Fibroblast of lung (primary cell): ENCODE measurements at regions not wholly inside any gene's neighbourhood (a gene's known extent, or its start where the extent isn't known, plus 50 kb on each side); places are given as distances from the start of the nearest gene placed in this dataset.
"Not testable (repeated sequence)": the region's sequence is repeated elsewhere in the genome, so short reads cannot be mapped to it uniquely, and the experiment has no call there.

Experiments
- DNase-seq, 2 donors: peaks; one replicate each; pipeline versions ENCODE4 v3.0.0 to v3.0.0-alpha.2; 2010; ENCODE audit warnings: low read depth in 2 of 2
- H2AFZ ChIP-seq: 2 replicates; pipeline ENCODE4 v1.5.1; 2012; ENCODE audit warnings: low read length, control low read depth, inconsistent platforms
- H3K27ac ChIP-seq: 2 replicates; pipeline ENCODE4 v1.5.1; 2011; ENCODE audit warnings: low read length, control low read depth; ENCODE audit not compliant: insufficient read depth
- H3K27me3 ChIP-seq: 2 replicates; pipeline ENCODE4 v1.5.1; 2011; ENCODE audit warnings: mild to moderate bottlenecking, low read length; ENCODE audit not compliant: control insufficient read depth, insufficient read depth
- H3K36me3 ChIP-seq: 2 replicates; pipeline ENCODE4 v1.5.1; 2011; ENCODE audit warnings: low read length; ENCODE audit not compliant: control insufficient read depth, insufficient read depth
- H3K4me1 ChIP-seq: 2 replicates; pipeline ENCODE4 v1.5.1; 2011; ENCODE audit warnings: low read length; ENCODE audit not compliant: control insufficient read depth, insufficient read depth; ENCODE audit errors: extremely low read depth
- H3K4me2 ChIP-seq: 2 replicates; pipeline ENCODE4 v1.5.1; 2011; ENCODE audit warnings: low read length, control low read depth; ENCODE audit not compliant: insufficient read depth; ENCODE audit errors: extremely low read depth
- H3K4me3 ChIP-seq, 4 experiments: fragments of 200-600 bp in 1 of 4; sonication (generic) in 1 of 4; replicated peaks in 1 of 4; 2 replicates each; pipeline ENCODE4 v1.5.1; 2011 to 2016; ENCODE audit warnings: low read length in 4 of 4, low read depth in 3 of 4, mild to moderate bottlenecking in 3 of 4, control low read depth in 2 of 4, inconsistent platforms in 1 of 4, mixed read lengths in 1 of 4; ENCODE audit not compliant: insufficient read depth in 1 of 4; ENCODE audit errors: control extremely low read depth in 1 of 4
- H3K79me2 ChIP-seq: 2 replicates; pipeline ENCODE4 v1.5.1; 2012; ENCODE audit warnings: mild to moderate bottlenecking, low read length, inconsistent platforms; ENCODE audit not compliant: control insufficient read depth, insufficient read depth
- H3K9ac ChIP-seq: 2 replicates; pipeline ENCODE4 v1.5.1; 2011; ENCODE audit warnings: mild to moderate bottlenecking, low read length, control low read depth; ENCODE audit not compliant: insufficient read depth
- H3K9me3 ChIP-seq: 2 replicates; pipeline ENCODE4 v1.5.1; 2012; ENCODE audit warnings: low read depth, low read length; ENCODE audit not compliant: control insufficient read depth, insufficient read depth
- H4K20me1 ChIP-seq: 2 replicates; pipeline ENCODE4 v1.5.1; 2011; ENCODE audit warnings: low read length; ENCODE audit not compliant: control insufficient read depth, insufficient read depth; ENCODE audit errors: extremely low read depth
- EZH2 ChIP-seq: IDR thresholded peaks from 2 replicates; pipeline ENCODE4 v1.5.1; 2012; ENCODE audit warnings: low read length, control low read depth, mild to moderate bottlenecking; ENCODE audit errors: missing control alignments
- TF ChIP-seq, protein P1 (sequence below), 2 donors: IDR thresholded peaks in 1 of 2; conservative IDR thresholded peaks in 1 of 2; 1 replicate in 1 of 2; 2 replicates in 1 of 2; pipeline ENCODE4 v1.5.1; 2011 to 2012; ENCODE audit warnings: low read length in 2 of 2, control low read depth in 1 of 2, inconsistent platforms in 1 of 2, low read depth in 1 of 2, mild to moderate bottlenecking in 1 of 2

GRCh38 chr3:18208856-18209255 lies 216.3 kb downstream of the SATB1 start:
- Histone ChIP-seq H3K27me3 (no peaks in the 10 kb centered on the region), H3K79me2 (no peaks in the 10 kb centered on the region), H3K4me2 (no peak overlapping the region), H4K20me1 (no peaks in the 10 kb centered on the region), H2AFZ (no peak overlapping the region), H3K9ac (no peak overlapping the region), H3K4me3 (no peak overlapping the region), H3K9me3 (no peaks in the 10 kb centered on the region), H3K27ac (no peak overlapping the region), H3K4me1 (no peaks in the 10 kb centered on the region), H3K36me3 (no peaks in the 10 kb centered on the region)
- TF ChIP-seq EZH2: no peak
- TF ChIP-seq, protein P1, sequence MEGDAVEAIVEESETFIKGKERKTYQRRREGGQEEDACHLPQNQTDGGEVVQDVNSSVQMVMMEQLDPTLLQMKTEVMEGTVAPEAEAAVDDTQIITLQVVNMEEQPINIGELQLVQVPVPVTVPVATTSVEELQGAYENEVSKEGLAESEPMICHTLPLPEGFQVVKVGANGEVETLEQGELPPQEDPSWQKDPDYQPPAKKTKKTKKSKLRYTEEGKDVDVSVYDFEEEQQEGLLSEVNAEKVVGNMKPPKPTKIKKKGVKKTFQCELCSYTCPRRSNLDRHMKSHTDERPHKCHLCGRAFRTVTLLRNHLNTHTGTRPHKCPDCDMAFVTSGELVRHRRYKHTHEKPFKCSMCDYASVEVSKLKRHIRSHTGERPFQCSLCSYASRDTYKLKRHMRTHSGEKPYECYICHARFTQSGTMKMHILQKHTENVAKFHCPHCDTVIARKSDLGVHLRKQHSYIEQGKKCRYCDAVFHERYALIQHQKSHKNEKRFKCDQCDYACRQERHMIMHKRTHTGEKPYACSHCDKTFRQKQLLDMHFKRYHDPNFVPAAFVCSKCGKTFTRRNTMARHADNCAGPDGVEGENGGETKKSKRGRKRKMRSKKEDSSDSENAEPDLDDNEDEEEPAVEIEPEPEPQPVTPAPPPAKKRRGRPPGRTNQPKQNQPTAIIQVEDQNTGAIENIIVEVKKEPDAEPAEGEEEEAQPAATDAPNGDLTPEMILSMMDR (conservative IDR thresholded peaks at IDR 0.05 in 1 of 2, IDR thresholded peaks at IDR 0.05 in 1 of 2; ENCODE audit: low read depth in 1 of 2, low read length in 2 of 2): no peak
- no peak for DNase-seq

- H3K4me2 ChIP-seq: no peak overlapping the region
- no peaks in the 10 kb centered on the region for H3K79me2 ChIP-seq
- no peaks in the 10 kb centered on the region for H3K4me1 ChIP-seq
- H3K36me3 ChIP-seq: no peaks in the 10 kb centered on the region
- no peak for DNase-seq
- H3K4me3 ChIP-seq: no peak overlapping the region
- H3K27me3 ChIP-seq: no peaks in the 10 kb centered on the region
- no peak overlapping the region for H3K27ac ChIP-seq
- TF ChIP-seq, protein P1 (conservative IDR thresholded peaks at IDR 0.05 in 1 of 2, IDR thresholded peaks at IDR 0.05 in 1 of 2; ENCODE audit: low read depth in 1 of 2, low read length in 2 of 2): no peak
- no peak for TF ChIP-seq EZH2
- no peaks in the 10 kb centered on the region for H3K9me3 ChIP-seq
- H4K20me1 ChIP-seq: no peaks in the 10 kb centered on the region
- H3K9ac ChIP-seq: no peak overlapping the region
- no peak overlapping the region for H2AFZ ChIP-seq
Observed at GRCh38 chr3:18208091-18208490, 217.0 kb downstream of the SATB1 start.

GRCh38 chr3:18207226-18207625 lies 217.9 kb downstream of the SATB1 start:
- no peak overlapping the region for H3K9ac ChIP-seq
- no peaks in the 10 kb centered on the region for H4K20me1 ChIP-seq
- no peaks in the 10 kb centered on the region for H3K27me3 ChIP-seq
- no peaks in the 10 kb centered on the region for H3K9me3 ChIP-seq
- no peak overlapping the region for H3K4me3 ChIP-seq
- no peaks in the 10 kb centered on the region for H3K4me1 ChIP-seq
- no peak overlapping the region for H3K27ac ChIP-seq
- no peaks in the 10 kb centered on the region for H3K79me2 ChIP-seq
- H3K36me3 ChIP-seq: no peaks in the 10 kb centered on the region
- no peak for DNase-seq
- H2AFZ ChIP-seq: no peak overlapping the region
- H3K4me2 ChIP-seq: no peak overlapping the region
- TF ChIP-seq EZH2: no peak
- TF ChIP-seq, protein P1 (conservative IDR thresholded peaks at IDR 0.05 in 1 of 2, IDR thresholded peaks at IDR 0.05 in 1 of 2; ENCODE audit: low read depth in 1 of 2, low read length in 2 of 2): no peak

DNA sequence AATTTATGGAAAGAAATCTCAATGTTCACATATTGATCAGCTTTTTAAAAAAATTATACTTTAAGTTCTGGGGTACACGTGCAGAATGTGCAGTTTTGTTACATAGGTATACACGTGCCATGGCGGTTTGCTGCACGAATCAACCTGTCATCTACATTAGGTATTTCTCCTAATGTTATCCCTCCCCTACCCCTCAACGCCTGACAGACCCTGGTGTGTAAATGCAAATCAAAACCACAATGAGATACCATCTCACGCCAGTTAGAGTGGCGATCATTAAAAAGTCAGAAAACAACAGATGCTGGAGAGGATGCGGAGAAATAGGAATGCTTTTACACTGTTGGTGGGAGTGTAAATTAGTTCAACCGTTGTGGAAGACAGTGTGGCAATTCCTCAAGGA lies 219.4 kb downstream of the SATB1 start:
- not testable (repeated sequence) for H3K27ac ChIP-seq, H3K36me3 ChIP-seq, H3K4me1 ChIP-seq, H3K4me3 ChIP-seq, H3K9me3 ChIP-seq, H3K9ac ChIP-seq, H3K27me3 ChIP-seq, H2AFZ ChIP-seq, H4K20me1 ChIP-seq, H3K79me2 ChIP-seq, DNase-seq, H3K4me2 ChIP-seq
